ENCODE measurements at regions not wholly inside any gene's neighbourhood (a gene's known extent, or its start where the extent isn't known, plus 50 kb on each side); places are given as distances from the start of the nearest gene placed in this dataset.

DNA sequence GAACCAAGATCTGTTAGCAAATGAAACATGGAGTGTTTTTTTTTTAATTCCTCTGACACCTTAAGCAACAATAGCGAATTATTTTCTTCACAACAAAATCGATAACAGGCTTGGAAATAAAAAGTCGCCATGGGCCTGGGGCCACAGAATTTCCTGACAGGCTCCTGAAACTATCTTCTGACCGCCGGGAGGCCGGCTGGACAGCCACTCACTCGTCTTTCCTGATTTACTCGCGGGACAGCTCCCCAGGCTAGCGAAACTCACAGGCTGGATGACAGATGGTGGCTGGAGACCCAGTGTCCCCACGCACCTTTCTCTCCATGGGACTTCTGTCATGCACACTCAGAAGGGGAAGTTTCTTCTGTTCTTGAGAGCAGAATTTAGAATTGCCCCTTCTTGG lies 143.3 kb upstream of the IRX2 start:
- no peak for DNase-seq (ENCODE audit: low read depth)

DNA sequence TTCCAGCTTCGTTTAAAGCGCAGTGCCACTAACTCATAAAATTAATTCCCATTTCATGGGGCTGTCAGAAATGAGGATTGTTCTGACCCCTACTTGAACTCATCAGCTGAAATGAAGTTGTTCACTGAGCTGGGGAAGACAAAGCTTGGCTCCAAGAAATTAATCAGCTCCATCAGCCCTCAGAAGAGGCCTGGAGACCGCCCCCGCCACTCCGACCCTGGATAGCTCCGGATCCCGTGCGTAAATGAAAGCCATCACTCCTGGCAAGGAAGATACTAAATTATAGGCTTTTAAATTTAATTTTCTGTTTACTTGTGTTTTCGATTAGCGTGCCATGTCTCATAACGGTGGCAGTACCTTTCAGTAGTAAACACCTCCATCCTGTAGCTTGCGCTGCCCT lies 142.8 kb upstream of the IRX2 start:
- no peak for DNase-seq (ENCODE audit: low read depth)

DNA sequence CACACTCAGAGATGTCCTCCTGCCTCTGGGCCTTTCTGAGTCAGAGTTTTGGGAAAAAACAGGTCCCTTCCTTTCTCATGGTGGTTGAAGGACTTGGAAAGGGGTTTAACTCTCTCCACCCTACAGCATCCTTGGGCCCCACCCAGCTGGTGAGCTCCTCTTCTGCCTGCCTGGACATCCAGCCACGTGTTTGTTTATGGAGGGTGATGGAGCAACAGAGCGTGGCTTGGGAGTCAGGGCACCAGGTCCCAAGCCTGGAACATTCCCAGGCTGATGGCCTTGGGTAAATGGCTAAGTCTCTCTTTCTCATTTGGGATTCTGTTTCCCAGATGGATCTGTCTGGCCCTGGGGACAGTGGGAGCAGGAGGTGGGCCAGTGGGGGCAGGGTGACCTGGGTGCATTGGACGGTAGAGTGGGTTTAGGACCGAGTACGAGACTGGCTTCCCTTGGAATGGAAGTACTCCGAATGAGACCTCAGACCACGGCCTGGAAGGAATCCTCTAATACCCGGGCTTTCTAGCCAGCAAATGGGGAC lies 141.1 kb upstream of the IRX2 start:
- no peak for DNase-seq (ENCODE audit: low read depth)

DNA sequence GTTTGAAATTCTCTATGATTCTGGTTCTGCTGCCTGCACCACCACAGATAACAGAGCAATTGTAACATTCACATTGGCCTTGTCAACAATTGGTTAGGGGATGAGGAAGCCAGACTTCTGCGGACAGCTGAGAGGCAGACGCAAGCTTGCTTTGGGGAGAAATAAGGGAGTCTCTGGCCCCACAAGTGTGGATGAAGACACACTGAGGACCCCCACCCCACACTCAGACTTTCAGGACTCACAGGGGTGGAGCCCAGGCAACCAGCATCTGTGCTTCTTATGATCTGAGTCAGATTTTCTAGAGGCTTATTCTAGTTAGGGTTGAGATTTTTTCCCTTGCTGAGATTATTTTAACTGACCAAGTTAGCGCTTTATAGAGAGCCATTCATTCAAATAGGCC lies 140.3 kb upstream of the IRX2 start:
- no peak for DNase-seq (ENCODE audit: low read depth)

DNA sequence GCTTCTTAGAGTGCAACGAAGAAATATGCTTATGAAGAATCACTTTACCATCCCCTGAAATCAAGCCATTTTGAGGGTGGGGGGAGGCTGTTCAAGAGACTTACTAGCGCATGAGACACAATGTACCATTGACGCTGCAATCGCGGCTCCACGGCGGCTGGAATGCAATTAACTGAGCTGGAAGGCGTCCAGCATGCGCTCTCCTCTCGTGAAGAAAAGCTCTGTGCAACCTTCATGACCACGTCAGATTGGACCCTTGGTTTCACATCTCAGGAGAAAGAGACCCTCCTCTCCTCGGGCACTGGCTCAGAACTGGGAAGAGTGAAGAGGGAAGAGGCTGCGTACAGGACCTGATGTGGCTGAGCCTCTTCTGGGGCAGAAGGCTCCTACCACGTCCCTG lies 138.5 kb upstream of the IRX2 start:
- no peak for DNase-seq (ENCODE audit: low read depth)

DNA sequence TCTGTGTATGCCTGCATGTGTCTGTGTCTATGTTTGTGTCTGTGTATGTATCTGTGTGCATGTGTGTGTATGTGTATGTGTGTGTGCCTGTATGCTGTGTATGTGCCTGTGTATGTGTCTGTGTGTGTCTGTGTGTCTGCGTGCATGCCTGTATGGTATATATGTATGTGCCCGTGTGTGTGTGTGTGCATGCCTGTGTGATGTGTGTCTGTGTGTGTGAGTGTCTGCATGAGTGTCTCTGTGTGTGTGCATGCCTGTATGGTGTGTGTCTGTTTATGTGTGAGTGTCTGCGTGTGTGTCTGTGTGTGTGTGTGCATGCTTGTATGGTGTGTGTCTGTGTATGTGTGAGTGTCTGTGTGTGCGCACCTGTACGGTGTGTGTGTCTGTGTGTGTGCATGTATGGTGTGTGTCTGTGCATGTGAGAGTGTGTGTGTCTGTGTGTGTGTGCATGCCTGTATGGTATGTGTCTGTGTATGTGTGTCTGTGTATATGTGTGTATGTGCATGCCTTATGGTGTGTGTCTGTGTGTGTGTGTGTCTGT lies 137.1 kb upstream of the IRX2 start:
- DNase-seq (ENCODE audit: low read depth): no peak

DNA sequence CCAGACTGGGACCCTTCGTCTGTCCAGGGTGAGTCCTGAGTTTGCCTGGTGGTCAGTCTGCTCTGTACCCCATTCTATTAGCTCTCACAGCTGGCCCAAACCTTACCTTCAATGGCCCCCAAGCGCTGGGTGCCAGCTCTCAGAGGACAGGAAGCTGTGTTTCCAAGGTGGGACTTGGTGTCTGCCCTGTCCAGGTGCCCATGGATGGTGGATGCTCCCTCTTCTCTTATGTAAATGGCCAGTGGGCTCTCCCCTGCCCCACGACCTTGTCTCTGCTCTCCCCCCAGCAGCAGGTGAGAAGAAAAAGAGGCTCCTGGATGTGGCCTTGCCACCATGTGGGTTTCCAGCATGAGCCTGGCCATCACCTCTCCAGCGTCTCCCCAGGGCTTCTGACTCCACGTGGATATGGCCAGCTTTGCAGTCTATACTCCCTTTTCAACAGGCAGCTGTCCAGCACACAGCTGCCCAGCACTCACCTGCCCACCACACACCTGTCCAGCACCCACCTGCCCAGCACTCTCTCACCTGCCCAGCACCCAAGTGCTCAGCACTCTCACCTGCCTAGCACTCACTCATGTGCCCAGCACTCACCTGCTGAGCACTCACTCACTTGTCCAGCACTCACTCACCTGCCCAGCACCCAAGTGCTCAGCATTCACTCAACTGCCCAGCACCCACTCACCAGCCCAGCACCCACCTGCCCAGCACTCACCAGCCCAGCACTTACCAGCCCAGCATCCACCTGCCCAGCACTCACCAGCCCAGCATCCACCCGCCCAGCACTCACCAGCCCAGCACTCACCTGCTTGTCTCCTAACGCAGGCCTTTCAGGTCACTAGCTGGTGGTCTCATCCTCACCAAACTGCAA lies 136.2 kb upstream of the IRX2 start:
- no peak for DNase-seq (ENCODE audit: low read depth)

DNA sequence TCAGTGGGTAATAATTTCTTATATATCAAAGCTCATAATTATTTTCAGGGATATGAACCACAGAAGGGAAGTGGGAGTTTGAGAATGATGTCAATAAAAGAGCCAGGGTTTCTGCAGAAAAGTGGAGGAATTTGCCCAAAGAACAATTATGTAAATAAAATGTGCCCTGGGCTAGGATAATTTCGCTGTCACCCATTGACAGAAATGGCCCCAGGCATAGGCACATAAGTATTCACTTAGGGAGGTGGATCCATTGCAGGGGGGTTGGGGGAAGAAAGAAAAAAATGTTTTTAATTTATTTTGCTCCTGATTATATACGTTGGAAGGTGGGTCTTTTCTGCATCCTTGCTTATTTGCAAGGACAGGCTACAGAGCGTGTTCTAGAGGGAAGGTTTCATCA lies 135.1 kb upstream of the IRX2 start:
- DNase-seq (ENCODE audit: low read depth): no peak

DNA sequence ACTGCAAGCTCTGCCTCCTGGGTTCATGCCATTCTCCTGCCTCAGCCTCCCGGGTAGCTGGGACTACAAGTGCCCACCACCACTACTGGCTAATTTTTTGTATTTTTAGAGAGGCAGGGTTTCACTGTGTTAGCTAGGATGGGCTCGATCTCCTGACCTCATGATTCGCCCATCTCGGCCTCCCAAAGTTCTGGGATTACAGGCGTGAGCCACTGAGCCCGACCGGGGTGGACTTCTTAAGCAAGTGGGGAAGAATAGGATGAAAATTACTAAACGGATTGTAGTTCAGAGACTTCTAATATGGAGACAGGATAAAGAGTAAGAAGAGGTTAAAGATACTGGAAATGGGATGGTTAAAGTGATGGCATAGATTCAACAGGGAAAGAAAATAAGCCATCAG lies 132.3 kb upstream of the IRX2 start:
- DNase-seq (ENCODE audit: low read depth): no peak

DNA sequence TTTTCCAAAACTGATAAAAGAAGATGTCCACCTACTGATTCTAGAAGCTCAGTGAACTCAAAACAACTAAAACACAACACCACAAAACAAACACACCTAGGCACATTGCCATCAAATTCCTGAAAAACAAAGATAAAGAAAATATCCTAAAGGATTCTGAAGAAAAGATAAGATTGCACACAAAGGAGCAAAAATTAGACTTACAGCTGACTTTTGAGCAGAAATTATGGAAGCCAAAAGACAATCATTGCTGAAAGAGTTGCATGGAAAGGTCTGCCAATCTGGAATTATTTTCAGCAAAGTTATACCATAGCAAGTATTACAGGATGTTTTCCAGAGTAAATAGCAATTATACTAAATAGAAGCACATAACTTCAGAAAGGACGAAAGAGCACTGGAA lies 128.2 kb upstream of the IRX2 start:
- DNase-seq (ENCODE audit: low read depth): no peak

DNA sequence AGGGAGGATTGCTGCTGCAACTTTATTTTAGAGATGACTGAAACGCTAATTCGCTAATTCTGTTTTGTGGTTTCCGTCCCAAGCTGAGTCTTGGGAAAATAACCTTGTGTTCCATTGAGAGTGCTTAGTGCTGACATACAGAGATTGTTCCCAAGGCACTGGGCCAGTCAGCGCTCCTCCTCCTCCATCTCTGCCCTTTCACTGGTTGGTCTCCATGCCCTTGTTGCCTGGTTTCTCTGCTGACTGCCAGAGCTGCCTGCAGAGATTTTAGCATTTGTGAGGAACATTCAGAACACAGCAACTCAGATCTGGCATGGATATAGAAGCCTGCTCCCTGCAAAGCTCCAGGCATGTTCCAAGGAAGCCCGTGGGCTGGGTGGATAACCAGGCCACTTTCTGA lies 126.0 kb upstream of the IRX2 start:
- no peak for DNase-seq (ENCODE audit: low read depth)

DNA sequence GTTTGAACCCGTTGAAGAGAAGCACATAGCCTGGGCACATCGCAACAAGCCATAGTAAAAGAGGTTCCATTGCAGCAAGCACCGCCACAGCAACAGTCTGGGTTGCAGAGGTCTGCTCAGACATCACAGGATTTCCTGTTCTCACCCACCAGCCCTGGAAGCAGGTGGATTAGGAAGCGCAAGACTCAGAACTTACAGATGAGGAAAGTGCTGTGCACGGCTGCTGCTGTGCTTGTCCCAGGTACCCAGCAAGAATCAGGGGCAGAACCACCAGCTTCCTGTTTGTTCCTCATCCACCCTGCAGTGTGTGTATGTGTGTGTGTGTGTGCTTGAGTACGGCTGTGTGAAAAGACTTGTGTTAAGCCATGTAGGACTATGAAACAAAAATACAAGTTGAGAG lies 124.7 kb upstream of the IRX2 start:
- DNase-seq (ENCODE audit: low read depth): no peak

DNA sequence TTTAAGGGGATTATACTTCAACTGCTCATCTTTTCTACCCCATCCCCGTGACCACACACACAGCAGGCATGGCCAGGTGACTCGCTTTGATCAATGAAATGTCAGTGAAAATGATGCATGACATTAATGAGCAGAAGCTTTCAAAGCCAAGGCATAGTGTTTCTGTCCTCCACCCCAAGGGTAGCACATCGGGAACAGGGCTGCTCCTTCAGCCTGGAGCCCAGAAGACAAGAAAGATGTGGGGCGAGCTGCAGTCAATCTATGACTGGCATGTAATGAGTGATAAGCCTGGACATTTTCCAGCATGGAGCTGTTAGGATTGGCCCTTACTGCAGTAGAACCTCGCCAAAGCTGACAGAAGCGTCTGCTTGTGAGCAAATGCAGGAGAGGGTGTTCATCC lies 122.6 kb upstream of the IRX2 start:
- DNase-seq (ENCODE audit: low read depth): no peak

DNA sequence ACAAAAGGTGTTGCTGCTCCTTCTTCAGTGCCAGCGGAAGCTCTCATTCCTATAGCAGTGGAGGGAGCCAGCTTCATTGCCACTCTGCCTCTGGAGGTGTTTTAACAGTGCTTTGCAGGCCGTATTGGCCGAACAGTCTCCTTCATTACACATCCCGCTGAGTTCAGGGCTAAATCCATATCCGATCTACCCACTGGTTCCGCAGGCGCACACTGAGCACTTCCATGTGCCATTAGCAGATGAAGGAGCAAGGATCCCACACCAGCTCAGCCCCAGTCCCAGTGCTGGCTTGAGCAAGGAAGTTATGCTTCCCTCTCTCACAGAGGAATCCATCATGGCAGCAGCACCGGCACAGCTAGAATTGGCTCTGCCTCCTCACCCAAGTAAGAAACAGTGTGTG lies 121.2 kb upstream of the IRX2 start:
- DNase-seq (ENCODE audit: low read depth): no peak

DNA sequence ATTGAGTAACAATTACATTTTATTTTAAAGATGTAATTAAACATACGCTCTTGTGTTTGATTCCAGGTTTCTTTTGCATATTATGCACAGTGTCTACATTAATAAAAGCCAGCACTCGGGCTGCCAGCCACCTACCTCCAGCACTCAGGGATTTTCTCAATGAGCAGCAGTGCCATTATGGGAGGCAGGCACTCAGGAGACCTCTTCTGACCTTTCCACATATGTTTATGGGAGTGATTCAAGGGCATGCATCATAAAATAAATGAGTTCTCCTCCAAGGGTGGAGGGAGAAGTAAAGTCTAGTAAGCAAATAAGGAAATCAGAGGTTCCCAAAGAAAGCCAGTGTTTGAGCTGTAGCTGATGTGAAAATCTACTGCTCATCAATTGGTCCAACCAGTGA lies 119.8 kb upstream of the IRX2 start:
- DNase-seq (ENCODE audit: low read depth): no peak

DNA sequence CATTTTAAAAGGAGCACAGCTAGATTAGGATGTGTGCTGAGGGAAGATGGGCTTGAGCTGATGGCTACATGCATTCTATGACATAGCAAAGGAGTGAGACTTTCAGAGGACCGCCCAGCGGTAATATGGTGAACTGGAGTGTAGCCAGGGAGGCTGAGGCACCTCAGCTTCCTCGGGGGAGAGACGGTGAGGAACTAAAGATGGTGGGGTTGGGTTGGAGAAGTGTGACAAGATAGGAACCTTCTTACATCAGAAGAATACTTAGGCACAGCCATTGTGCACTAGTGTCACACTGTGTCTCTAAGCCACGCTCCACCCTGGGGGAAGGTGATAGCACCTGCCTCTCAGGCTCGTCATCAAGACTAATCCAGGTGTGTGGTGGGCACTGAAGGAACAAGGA lies 118.0 kb upstream of the IRX2 start:
- DNase-seq (ENCODE audit: low read depth): no peak

DNA sequence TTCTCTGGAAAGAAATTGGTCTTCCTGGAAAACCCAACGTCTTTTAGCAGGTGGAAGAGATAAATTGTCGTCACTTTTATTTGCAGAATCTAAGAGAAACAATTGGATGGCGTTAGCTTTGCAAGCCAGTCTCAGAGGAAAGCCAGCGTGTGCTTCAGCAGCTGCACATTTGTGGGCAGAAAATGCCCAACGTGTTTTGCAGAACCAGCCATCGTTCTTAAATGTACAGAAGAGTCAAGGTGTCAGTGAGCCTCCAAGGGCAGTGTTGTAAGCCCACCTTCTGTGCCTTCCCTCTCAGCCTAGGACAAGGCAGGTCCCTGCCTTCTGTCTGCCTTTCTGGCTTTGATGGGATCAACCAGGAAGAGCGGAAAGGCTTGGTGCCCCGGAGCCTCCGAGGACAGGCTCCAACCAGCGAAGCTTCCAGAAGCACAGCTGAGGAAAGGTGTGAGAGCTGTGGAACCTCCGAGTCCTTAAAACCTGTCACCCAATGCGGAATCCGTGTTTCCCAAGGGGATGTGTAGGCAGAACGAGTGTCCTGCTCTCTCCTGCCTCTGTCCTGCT lies 116.0 kb upstream of the IRX2 start:
- DNase-seq (ENCODE audit: low read depth): no peak

DNA sequence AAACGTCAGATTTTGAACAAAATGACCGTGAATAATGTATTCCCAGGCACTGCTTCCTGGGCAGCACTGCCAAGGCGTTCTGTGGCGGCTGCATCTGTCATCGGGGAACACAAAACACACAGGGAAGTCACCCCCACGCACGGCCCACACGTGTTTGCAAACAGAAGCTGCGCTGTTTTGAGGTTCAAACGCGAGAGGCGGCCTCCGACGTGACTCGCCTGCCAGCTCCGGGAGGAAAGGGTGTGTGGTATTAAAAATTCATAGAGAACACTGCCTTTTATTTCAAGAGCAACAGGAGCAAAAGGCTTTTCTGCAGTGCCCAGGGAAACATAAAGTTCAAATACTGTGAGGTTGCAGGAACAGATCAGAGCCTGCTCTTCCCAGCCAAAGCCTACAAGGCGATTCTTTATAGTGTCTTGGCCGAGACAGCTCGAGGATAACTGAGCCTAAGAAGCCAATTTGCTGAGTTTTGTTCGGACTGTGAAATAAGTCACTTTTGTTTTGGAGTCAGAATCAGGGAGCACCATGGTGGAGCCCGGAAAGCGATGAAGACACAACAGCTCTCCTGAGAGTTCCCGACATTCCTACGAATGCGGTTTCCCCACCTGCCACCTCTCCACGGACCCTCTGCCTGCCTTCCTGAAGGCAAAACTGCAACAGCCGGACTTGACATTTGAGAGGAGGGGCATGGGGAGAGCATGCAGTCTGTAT lies 115.3 kb upstream of the IRX2 start:
- no peak for DNase-seq (ENCODE audit: low read depth)

DNA sequence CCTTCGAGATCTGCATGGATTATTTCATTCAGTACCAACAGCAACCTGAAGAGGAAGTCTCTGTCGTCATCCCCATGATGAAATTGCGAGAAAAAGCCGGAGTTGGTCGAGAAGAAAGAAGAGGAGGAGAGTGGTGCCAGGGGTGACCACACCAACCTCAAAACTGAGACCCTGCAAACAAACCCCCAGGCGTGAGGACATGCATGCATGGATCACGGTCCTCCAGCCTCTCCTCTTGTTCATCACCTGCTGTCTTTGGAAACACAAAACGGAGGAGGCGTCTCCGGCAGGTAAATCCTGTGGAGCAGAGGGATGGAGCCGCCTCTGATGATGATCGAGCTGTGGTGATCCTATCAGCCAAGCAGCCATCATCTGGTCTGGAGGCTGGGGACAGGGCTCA lies 114.4 kb upstream of the IRX2 start:
- DNase-seq (ENCODE audit: low read depth): no peak

DNA sequence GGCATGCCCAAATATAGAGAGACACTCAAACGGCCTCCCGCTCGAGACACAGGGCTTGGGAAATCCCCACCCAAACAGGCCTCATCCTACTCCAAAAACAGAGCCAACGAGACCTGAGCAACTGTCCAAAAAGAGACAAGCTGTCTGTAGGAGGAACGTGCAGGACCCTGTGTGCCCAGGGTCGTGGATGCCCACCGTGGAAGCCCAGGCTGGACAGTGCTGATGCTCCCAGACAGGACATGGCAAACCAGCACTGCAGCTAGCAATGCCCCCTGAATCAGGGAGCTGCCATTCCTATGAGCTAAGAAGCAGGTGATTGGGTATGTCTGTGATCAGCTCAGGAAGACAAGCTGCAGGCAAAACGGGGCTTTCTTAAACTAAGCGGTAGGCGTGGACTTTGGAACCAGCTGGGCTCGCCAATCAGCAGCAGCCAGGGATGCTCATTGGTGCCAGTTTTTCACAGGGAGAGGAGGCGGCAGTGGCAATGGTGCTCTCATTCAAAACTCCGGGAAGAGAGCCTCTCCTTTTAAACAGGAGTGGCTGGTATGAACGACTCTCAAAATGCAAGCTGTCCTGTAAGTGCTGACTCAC lies 113.1 kb upstream of the IRX2 start:
- DNase-seq (ENCODE audit: low read depth): no peak

DNA sequence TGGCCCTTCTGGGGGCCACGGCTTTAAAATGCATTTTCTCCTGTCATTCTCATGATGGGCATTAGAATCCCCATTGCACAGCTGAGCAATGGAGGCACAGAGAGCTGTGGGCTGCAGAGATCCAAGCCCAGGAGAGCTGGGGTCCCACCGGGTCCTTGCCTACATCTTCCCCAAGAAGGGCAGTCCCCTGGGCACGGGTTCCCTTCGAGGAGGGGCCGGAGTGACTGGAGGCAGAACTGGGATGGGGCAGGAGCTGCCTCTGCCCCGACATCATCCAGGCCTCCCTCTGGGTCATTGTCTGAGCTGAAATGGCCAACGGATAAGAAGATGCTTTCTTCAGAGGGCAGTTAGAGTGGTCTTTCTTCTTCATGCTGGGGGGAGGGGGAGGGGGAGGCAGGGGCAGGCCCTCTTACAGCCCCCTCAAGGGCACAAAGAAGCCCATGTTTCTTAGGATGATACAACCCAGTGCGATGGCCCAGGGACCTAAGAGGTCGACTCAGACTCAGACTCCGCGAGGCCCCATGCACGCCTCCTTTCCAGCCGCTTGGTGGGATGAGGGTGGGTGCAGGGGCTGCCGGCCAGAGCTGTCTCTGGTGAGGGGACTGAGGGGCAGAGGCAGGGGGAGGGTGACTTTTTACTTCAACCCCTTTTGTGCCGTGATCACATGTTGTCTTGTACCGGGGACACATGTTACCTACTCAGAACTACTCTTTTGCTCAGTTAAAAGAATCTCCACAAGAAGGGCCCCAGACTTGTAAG lies 112.4 kb upstream of the IRX2 start:
- no peak for DNase-seq (ENCODE audit: low read depth)

DNA sequence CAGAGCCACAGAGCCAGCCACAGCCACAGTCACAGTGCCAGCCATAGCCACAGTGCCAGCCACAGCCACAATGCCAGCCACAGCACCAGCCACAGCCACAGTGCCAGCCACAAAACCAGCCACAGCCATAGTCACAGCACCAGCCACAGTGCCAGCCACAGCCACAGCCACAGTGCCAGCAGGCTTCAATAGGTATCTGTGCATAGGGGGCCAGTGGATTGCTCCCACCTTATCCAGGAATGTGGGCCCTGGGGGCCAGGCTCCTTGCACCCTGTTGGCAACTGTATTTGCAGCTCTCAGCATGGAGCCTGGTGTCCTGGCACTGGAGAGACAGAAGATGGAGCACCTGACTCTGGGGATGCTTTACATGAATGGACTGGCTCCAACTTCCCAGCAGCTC lies 111.7 kb upstream of the IRX2 start:
- no peak for DNase-seq (ENCODE audit: low read depth)
